GM19468 (cell line): ENCODE measurements at regions not wholly inside any gene's neighbourhood (a gene's known extent, or its start where the extent isn't known, plus 50 kb on each side); places are given as distances from the start of the nearest gene placed in this dataset.
"Not testable (repeated sequence)": the region's sequence is repeated elsewhere in the genome, so short reads cannot be mapped to it uniquely, and the experiment has no call there.

ENCODE experiments used
- ATAC-seq: cut with Tn5 transposase; IDR thresholded peaks from one replicate; pipeline ENCODE4 v1.9.1; 2021; ENCODE audit warnings: mild to moderate bottlenecking, moderate library complexity, moderate number of reproducible peaks; ENCODE audit not compliant: unreplicated experiment; ENCODE audit errors: extremely low read depth

GRCh38 chr20:47857569-47858464, 72.5 kb upstream of the SULF2 start:
- ATAC-seq: no peak

GRCh38 chr20:47857187-47857568, 71.9 kb upstream of the SULF2 start:
- no peak for ATAC-seq

GRCh38 chr20:47855799-47856198, 70.5 kb upstream of the SULF2 start:
- no peak for ATAC-seq

GRCh38 chr20:47854687-47855212, 69.5 kb upstream of the SULF2 start:
- no peak for ATAC-seq

- no peak for ATAC-seq
Measured at GRCh38 chr20:47851774-47852173, 66.5 kb upstream of the SULF2 start.

GRCh38 chr20:47850146-47850545, 64.9 kb upstream of the SULF2 start:
- ATAC-seq: no peak

GRCh38 chr20:47849596-47849995, 64.3 kb upstream of the SULF2 start:
- ATAC-seq: no peak

GRCh38 chr20:47849006-47849405, 63.7 kb upstream of the SULF2 start:
- no peak for ATAC-seq

- not testable (repeated sequence) for ATAC-seq
Measured at GRCh38 chr20:47848534-47848933, 63.3 kb upstream of the SULF2 start.

GRCh38 chr20:47847884-47848485, 62.7 kb upstream of the SULF2 start:
- ATAC-seq: no peak

- not testable (repeated sequence) for ATAC-seq
Measured at GRCh38 chr20:47847220-47847619, 61.9 kb upstream of the SULF2 start.

GRCh38 chr20:47846651-47847050, 61.4 kb upstream of the SULF2 start:
- not testable (repeated sequence) for ATAC-seq

GRCh38 chr20:47845382-47845977, 60.2 kb upstream of the SULF2 start:
- not testable (repeated sequence) for ATAC-seq

GRCh38 chr20:47844568-47844906, 59.3 kb upstream of the SULF2 start:
- not testable (repeated sequence) for ATAC-seq

GRCh38 chr20:47843886-47844567, 58.7 kb upstream of the SULF2 start:
- ATAC-seq: no peak

- not testable (repeated sequence) for ATAC-seq
Measured at GRCh38 chr20:47842950-47843349, 57.7 kb upstream of the SULF2 start.

- not testable (repeated sequence) for ATAC-seq
Measured at GRCh38 chr20:47842004-47842403, 56.7 kb upstream of the SULF2 start.

GRCh38 chr20:47836256-47836817, 51.1 kb upstream of the SULF2 start:
- ATAC-seq: not testable (repeated sequence)
